Mesenteric fat pad (tissue), 1 donor: ENCODE measurements at regions not wholly inside any gene's neighbourhood (a gene's known extent, or its start where the extent isn't known, plus 50 kb on each side); places are given as distances from the start of the nearest gene placed in this dataset.

Experiments used
- DNase-seq: peaks from one replicate; pipeline ENCODE4 v3.0.0-alpha.2; 2020; ENCODE audit warnings: low spot score
- donor health status: DM: yes; HTN: yes; CAD: no.

DNA sequence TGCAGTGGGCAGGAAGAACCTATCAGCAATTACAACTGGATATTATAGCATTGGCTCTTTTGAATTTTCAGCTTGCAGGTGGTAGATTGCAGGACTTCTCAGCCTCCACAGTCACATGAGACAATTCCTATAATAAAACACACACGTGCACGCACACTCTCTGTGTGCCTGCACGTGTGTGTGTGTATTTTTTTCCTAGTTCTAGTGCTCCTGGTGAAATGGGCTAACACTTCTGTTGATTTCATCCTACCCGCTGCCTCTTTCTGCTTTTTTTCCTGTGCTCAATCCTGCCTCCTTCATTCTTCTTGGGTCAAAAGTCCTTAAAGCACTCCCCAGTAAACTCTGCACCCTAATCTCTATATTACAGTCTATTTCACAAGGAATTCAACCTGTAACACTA, 320.1 kb downstream of the OSTF1 start:
- DNase-seq = no peak

GRCh38 chr9:75410405-75410804, 322.1 kb downstream of the OSTF1 start:
- no peak for DNase-seq

- DNase-seq = no peak
Observed at GRCh38 chr9:75414371-75415160, 326.3 kb downstream of the OSTF1 start.

DNA sequence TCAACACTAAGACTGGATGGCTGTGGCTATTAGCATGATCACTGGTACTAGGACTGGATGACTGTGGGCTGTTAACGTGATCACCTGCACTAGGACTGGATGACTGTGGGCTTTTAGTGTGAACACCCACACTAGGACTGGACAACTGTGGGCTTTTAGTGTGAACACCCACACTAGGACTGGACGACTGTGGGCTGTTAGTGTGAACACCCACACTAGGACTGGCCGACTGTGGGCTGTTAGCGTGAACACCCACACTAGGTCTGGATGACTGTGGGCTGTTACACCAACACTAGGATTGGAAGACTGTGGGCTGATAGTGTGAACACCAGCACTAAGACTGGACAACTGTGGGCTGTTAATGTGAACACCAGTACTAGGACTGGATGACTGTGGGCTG, 329.2 kb downstream of the OSTF1 start:
- no peak for DNase-seq

DNA sequence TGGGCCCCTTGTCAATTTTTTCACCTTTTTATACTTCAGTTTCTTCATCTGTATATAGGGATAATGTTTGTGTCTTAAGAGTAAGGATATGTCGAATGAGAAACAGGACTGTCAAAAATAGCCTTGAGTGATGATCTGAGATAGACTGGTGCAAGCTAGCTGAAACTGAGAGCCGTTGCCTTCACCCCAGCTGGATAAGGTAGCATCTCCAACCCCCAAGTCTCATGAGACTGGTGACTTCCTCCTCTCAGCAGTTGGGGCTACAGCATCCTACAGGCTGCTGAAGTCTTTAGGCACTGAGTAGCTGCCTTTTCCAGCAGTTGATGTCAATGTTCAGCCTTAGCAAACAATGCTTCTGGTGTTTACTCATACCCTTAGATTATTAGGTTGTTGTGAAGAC, 330.2 kb downstream of the OSTF1 start:
- DNase-seq = no peak

- DNase-seq = no peak
Observed at GRCh38 chr9:75422944-75423522, 334.7 kb downstream of the OSTF1 start.

- DNase-seq = no peak
Observed at GRCh38 chr9:75429531-75430475, 341.5 kb downstream of the OSTF1 start.

GRCh38 chr9:75431375-75431774, 343.1 kb downstream of the OSTF1 start:
- no peak for DNase-seq

DNA sequence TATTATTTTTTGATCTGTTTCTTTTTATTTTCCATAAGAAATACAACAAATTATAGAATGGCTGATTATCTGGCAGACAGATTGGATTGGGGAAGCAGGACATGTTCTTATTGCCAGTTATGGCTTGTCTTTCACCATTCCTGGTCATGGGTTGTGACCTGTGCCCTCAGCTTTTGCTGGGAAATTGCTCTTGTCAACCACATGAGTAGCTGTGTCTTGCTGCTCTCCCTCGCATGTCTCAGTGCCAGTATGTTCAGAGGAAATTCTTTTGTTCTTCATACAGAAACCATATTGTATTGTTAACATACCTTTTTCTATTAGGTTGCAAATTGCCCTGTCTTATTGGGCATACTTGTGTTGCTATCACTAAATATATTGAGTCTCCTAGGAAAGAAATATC, 344.1 kb downstream of the OSTF1 start:
- no peak for DNase-seq

GRCh38 chr9:75432888-75433287, 344.6 kb downstream of the OSTF1 start:
- DNase-seq = no peak

DNA sequence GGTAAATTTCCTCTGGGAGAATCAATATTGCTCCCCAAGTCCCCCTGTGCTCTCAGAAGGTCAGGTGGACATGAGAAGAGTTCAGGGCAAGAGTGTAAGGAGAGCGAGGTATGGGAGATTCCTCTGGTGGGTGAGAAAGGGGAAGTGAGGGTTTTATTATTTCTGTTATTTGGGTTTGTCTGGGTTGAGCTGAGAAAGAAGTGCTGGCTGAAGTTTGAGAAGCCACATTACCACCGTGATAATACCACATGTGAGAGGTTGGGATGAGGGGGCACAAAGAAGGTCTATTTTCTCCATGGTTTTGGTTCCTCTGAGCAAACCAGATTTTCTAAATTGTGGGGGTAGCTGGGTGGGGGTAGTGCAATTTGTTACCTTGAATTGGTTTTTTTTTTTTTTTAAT, 350.4 kb downstream of the OSTF1 start:
- no peak for DNase-seq

DNA sequence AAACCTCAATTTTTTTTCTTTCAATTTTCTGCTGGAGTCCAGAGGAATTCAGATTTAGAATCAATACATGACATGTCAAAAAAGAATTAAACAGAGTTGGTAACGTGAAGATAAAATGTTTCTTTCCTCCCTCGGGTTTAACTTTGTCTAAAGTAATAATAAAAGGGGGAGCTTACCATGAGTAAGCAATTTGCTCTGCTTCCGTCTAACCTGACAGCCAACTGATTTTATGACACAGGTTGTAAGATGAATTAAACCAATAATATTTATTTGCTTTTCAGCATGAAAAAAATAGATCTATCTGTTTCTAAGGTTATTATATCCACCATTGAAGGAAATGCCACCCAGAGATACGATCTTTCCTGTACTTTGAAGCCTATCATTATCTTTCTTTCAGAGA, 352.6 kb downstream of the OSTF1 start:
- DNase-seq = no peak

DNA sequence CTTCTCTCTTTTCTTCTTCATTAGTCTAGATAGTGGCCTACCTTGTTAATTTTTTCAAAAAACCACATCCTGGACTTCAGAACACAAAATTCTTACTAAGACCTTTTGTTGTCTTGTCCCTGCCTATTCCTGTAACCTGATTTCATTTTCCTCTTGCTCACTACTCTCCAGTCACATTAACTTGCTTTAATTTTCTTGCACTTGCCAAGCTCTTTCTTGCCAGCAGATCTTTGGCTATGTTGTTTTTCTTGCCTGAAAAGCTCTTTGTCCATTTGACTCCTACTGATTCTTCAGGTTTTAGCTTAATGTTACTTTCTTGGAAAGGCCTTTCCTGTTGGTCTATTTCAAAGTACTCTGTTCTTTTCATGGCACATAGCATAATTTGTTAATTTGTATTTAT, 356.8 kb downstream of the OSTF1 start:
- DNase-seq = no peak

GRCh38 chr9:75447281-75447680, 359.0 kb downstream of the OSTF1 start:
- DNase-seq = no peak

GRCh38 chr9:75448281-75448680, 360.0 kb downstream of the OSTF1 start:
- no peak for DNase-seq

- DNase-seq = no peak
Observed at GRCh38 chr9:75448955-75449354, 360.6 kb downstream of the OSTF1 start.

GRCh38 chr9:75451045-75451444, 362.7 kb downstream of the OSTF1 start:
- no peak for DNase-seq

DNA sequence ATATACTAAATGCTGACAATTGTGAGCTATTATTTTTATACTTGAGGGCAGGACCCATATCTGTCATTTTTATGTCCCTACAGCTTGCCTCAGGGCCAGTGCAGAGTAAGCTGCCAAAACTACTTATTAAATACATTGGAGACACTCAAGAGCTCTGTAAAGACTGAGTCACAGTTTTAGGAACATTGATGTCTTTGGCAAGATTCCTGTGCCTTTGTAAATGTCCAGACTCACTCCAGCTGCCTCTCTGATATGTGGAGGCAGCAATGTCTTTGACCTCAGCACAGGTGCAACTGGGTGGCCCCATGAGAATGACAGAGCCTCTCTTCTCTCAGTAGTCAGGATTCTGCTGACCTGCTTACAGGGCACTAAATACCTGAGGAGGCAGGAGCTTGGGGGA, 363.2 kb downstream of the OSTF1 start:
- DNase-seq = no peak

- DNase-seq = no peak
Observed at GRCh38 chr9:75452512-75452911, 364.2 kb downstream of the OSTF1 start.

DNA sequence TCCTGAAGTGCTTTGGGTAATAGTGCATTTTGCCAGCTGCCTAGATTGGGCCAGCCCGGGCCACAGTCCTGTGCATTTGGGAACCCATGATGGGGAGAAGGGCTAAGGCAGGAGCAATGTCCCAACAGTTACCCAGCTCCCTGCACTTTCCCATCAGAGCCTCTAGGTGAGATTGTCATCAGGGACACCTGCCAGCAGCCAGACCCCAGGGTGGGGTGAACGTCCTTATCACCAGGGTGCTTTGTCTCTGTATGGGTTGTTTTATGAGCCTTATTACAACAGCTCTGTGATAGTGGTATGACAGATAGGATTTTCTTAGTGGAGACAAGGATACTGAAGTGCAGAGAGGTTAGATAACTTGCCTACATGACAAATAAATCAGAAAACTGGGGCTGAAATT, 365.7 kb downstream of the OSTF1 start:
- no peak for DNase-seq

- DNase-seq = no peak
Observed at GRCh38 chr9:75454891-75455290, 366.6 kb downstream of the OSTF1 start.

GRCh38 chr9:75455444-75455921, 367.2 kb downstream of the OSTF1 start:
- no peak for DNase-seq
